DMS53 (cell line): ENCODE measurements at regions not wholly inside any gene's neighbourhood (a gene's known extent, or its start where the extent isn't known, plus 50 kb on each side); places are given as distances from the start of the nearest gene placed in this dataset.
A peak's percentile ranks its signal among the peaks of the same experiment; 100 is the strongest.
"Not testable (repeated sequence)": the region's sequence is repeated elsewhere in the genome, so short reads cannot be mapped to it uniquely, and the experiment has no call there.

Experiments used
- DNase-seq: peaks from one replicate; lab custom pipeline; 2025; lab: John Stamatoyannopoulos, UW

- DNase-seq, result no peak
Measured at GRCh38 chr12:75672200-75672599, 160.8 kb upstream of the KRR1 start.

GRCh38 chr12:75670216-75670615 is 158.8 kb upstream of the KRR1 start:
- no peak for DNase-seq

- peak; percentile 13 for DNase-seq
Measured at GRCh38 chr12:75666939-75667334, 155.5 kb upstream of the KRR1 start.

- DNase-seq, result peak; percentile 41
Measured at GRCh38 chr12:75666126-75666938, 154.9 kb upstream of the KRR1 start.

- no peak for DNase-seq
Measured at GRCh38 chr12:75665216-75665615, 153.8 kb upstream of the KRR1 start.

GRCh38 chr12:75662511-75663159 is 151.2 kb upstream of the KRR1 start:
- DNase-seq, result no peak

GRCh38 chr12:75661908-75662307 is 150.5 kb upstream of the KRR1 start:
- DNase-seq, result no peak

GRCh38 chr12:75660805-75661404 is 149.5 kb upstream of the KRR1 start:
- DNase-seq, result peak; percentile 40

- no peak for DNase-seq
Measured at GRCh38 chr12:75660107-75660530, 148.7 kb upstream of the KRR1 start.

GRCh38 chr12:75658901-75659823 is 147.8 kb upstream of the KRR1 start:
- DNase-seq, result peak; percentile 86

- DNase-seq, result peak; percentile 20
Measured at GRCh38 chr12:75658286-75658685, 146.9 kb upstream of the KRR1 start.

- no peak for DNase-seq
Measured at GRCh38 chr12:75657831-75658230, 146.4 kb upstream of the KRR1 start.

- DNase-seq, result not testable (repeated sequence)
Measured at GRCh38 chr12:75657354-75657753, 145.9 kb upstream of the KRR1 start.

- peak; percentile 56 for DNase-seq
Measured at GRCh38 chr12:75656648-75657047, 145.2 kb upstream of the KRR1 start.

GRCh38 chr12:75656210-75656609 is 144.8 kb upstream of the KRR1 start:
- DNase-seq, result no peak

- no peak for DNase-seq
Measured at GRCh38 chr12:75655315-75655806, 144.0 kb upstream of the KRR1 start.

- no peak for DNase-seq
Measured at GRCh38 chr12:75651342-75651695, 139.9 kb upstream of the KRR1 start.

- DNase-seq, result no peak
Measured at GRCh38 chr12:75650595-75651341, 139.4 kb upstream of the KRR1 start.

GRCh38 chr12:75650100-75650499 is 138.7 kb upstream of the KRR1 start:
- no peak for DNase-seq

GRCh38 chr12:75648856-75649255 is 137.4 kb upstream of the KRR1 start:
- no peak for DNase-seq
